A673 (cell line): ENCODE measurements at regions not wholly inside any gene's neighbourhood (a gene's known extent, or its start where the extent isn't known, plus 50 kb on each side); places are given as distances from the start of the nearest gene placed in this dataset.

Experiments
- CTCF ChIP-seq: fragments of 300-800, 200-600 bp; sonication (generic); conservative IDR thresholded peaks from 2 replicates; pipeline ENCODE4 v1.5.1; 2017; ENCODE audit warnings: low read depth, mild to moderate bottlenecking, antibody characterized with exemption, low read length, moderate library complexity, mixed read lengths
- EZH2 ChIP-seq: fragments of 200-600 bp; sonication (generic); IDR thresholded peaks from 2 replicates; pipeline ENCODE4 v1.6.1; 2017; ENCODE audit warnings: borderline replicate concordance, low read depth, mild to moderate bottlenecking, mixed read lengths, antibody characterized with exemption, low read length; ENCODE audit not compliant: poor library complexity, severe bottlenecking

- TF ChIP-seq CTCF: no peak
- TF ChIP-seq EZH2: no peak
Measured at GRCh38 chr4:37531151-37531550, 155.0 kb downstream of the RELL1 start.
